Fibroblast of the aortic adventitia (primary cell): ENCODE measurements at regions not wholly inside any gene's neighbourhood (a gene's known extent, or its start where the extent isn't known, plus 50 kb on each side); places are given as distances from the start of the nearest gene placed in this dataset.

Experiments
- DNase-seq: peaks from one replicate; pipeline ENCODE4 v3.0.0-alpha.2; 2010; ENCODE audit warnings: low read depth
- H3K4me3 ChIP-seq: 2 replicates; pipeline ENCODE4 v1.5.1; 2011; ENCODE audit warnings: low read depth, mild to moderate bottlenecking, control low read depth, low read length, moderate library complexity
- CTCF ChIP-seq: IDR thresholded peaks from 2 replicates; pipeline ENCODE4 v1.5.1; 2011; ENCODE audit warnings: mild to moderate bottlenecking, low read length, control low read depth, inconsistent platforms; ENCODE audit not compliant: insufficient read depth

GRCh38 chr2:149924549-149925213, 337.1 kb upstream of the MMADHC start:
- no peak for DNase-seq
- TF ChIP-seq CTCF: no peak
- no peak overlapping the region for H3K4me3 ChIP-seq

- TF ChIP-seq CTCF: no peak
- DNase-seq: no peak
- no peak overlapping the region for H3K4me3 ChIP-seq
These were observed 336.5 kb upstream of the MMADHC start for GRCh38 chr2:149924028-149924427.

- no peak for TF ChIP-seq CTCF
- no peak overlapping the region for H3K4me3 ChIP-seq
- no peak for DNase-seq
These were observed 334.5 kb upstream of the MMADHC start for GRCh38 chr2:149921911-149922616.

- no peak for DNase-seq
- no peak for TF ChIP-seq CTCF
- H3K4me3 ChIP-seq: no peak overlapping the region
These were observed 332.8 kb upstream of the MMADHC start for GRCh38 chr2:149920389-149920788.

GRCh38 chr2:149915151-149915550, 327.6 kb upstream of the MMADHC start:
- no peak for TF ChIP-seq CTCF
- H3K4me3 ChIP-seq: no peak overlapping the region

GRCh38 chr2:149908726-149909683, 321.4 kb upstream of the MMADHC start:
- DNase-seq: peak; percentile 67
- H3K4me3 ChIP-seq: no peak overlapping the region
- no peak for TF ChIP-seq CTCF

More at GRCh38 chr2:149915151-149915550, 327.6 kb upstream of the MMADHC start:
- no peak for DNase-seq
